Upper lobe of left lung (tissue), 6 donors: ENCODE measurements at regions not wholly inside any gene's neighbourhood (a gene's known extent, or its start where the extent isn't known, plus 50 kb on each side); places are given as distances from the start of the nearest gene placed in this dataset.
"Not testable (repeated sequence)": the region's sequence is repeated elsewhere in the genome, so short reads cannot be mapped to it uniquely, and the experiment has no call there.

ENCODE experiments used
- ATAC-seq, 2 donors: fragments of 200-7000 bp; cut with Tn5 transposase; one replicate each; pipeline ENCODE4 v1.9.1; 2022; ENCODE audit warnings: mild to moderate bottlenecking in 2 of 2, moderate library complexity in 2 of 2; ENCODE audit not compliant: low FRiP score in 2 of 2
- DNase-seq, 2 donors: peaks; one replicate each; pipeline ENCODE4 v3.0.0-alpha.2; 2019 to 2020
- H3K27ac ChIP-seq, 4 donors: fragments of 200-600 bp; sonication (generic); one replicate each; pipeline ENCODE4 v1.5.1; 2016 to 2019
- H3K27me3 ChIP-seq, 4 donors: fragments of 200-600 bp; sonication (generic); one replicate each; pipeline ENCODE4 v1.5.1; 2017 to 2019
- H3K36me3 ChIP-seq, 4 donors: fragments of 200-600 bp; sonication (generic); one replicate each; pipeline ENCODE4 v1.5.1; 2016 to 2019
- H3K4me1 ChIP-seq, 4 donors: fragments of 200-600 bp; sonication (generic); one replicate each; pipeline ENCODE4 v1.5.1; 2018 to 2019
- H3K4me3 ChIP-seq, 4 donors: fragments of 200-600 bp; sonication (generic); one replicate each; pipeline ENCODE4 v1.5.1; 2017 to 2019; ENCODE audit warnings: mild to moderate bottlenecking in 2 of 4, moderate library complexity in 1 of 4
- H3K9me3 ChIP-seq, 4 donors: fragments of 200-600 bp; sonication (generic); one replicate each; pipeline ENCODE4 v1.5.1; 2018 to 2019
- CTCF ChIP-seq, 6 experiments: fragments of 450-650 bp in 4 of 6; fragments of 200-600 bp in 2 of 6; sonication (generic) in 2 of 6; IDR thresholded peaks; one replicate each; pipeline ENCODE4 v1.5.1; 2016 to 2019; ENCODE audit warnings: antibody characterized with exemption in 6 of 6
- EP300 ChIP-seq, 4 donors: sonication (generic); formaldehyde crosslinking; IDR thresholded peaks; one replicate each; pipeline ENCODE4 v1.5.1; 2017; ENCODE audit warnings: antibody characterized with exemption in 4 of 4, control low read depth in 2 of 4
- POLR2A ChIP-seq, 4 donors: fragments of 450-650 bp; IDR thresholded peaks; one replicate each; pipeline ENCODE4 v1.5.1; 2016 to 2017; ENCODE audit warnings: antibody characterized with exemption in 4 of 4, mild to moderate bottlenecking in 2 of 4
- POLR2AphosphoS5 ChIP-seq, 2 donors: sonication (generic); formaldehyde crosslinking; IDR thresholded peaks; one replicate each; pipeline ENCODE4 v1.5.1; 2017; ENCODE audit warnings: antibody characterized with exemption in 2 of 2
- WGBS, 2 donors: methylation state at CpG; one replicate each; pipeline ENCODE4 v1.1.5; 2017 to 2018; 5-methylcytosine and 5-hydroxymethylcytosine counted together
- donor health status: DM: no; HTN: no; CAD: no; lungs with moderate emphysema.
- donor health status: DM: no; HTN: yes; CAD: no; lungs with severe emphysema.

- 50 to 53% methylated on average over 10 of the region's 10 CpGs for WGBS, 2 donors
- no peak for TF ChIP-seq CTCF (IDR thresholded peaks at IDR 0.05)
- TF ChIP-seq POLR2A (IDR thresholded peaks at IDR 0.05), result no peak
- peak in 1 of 4 donors; percentile 19 for TF ChIP-seq EP300 (IDR thresholded peaks at IDR 0.05)
- peak in 1 of 2 donors; percentile 20 for TF ChIP-seq POLR2AphosphoS5 (IDR thresholded peaks at IDR 0.05)
- H3K27me3 ChIP-seq, result no peaks in the 10 kb centered on the region
- ATAC-seq (peak; percentile 69 to 80), DNase-seq (peak in 1 of 2 donors; percentile 82)
- H3K27ac ChIP-seq, result no peak overlapping the region
- no peaks in the 10 kb centered on the region for H3K9me3 ChIP-seq
- H3K4me1 ChIP-seq, result peaks cover 3 to 12% (median 11%) of the 10 kb centered on the region in 4 donors
- no peaks in the 10 kb centered on the region for H3K36me3 ChIP-seq
- no peak overlapping the region for H3K4me3 ChIP-seq
Measured at GRCh38 chr10:118958984-118959925, 70.3 kb upstream of the NANOS1 start.

GRCh38 chr10:118960157-118961090 lies 69.1 kb upstream of the NANOS1 start:
- no peaks in the 10 kb centered on the region for H3K9me3 ChIP-seq
- DNase-seq (peak in 1 of 2 donors; percentile 61), ATAC-seq (peak in 1 of 2 donors; percentile 25)
- H3K27me3 ChIP-seq, result no peaks in the 10 kb centered on the region
- peaks cover 3 to 12% (median 11%) of the 10 kb centered on the region in 4 donors for H3K4me1 ChIP-seq
- WGBS, 2 donors, result 81 to 83% methylated on average over 9 to 17 of the region's 17 CpGs
- H3K27ac ChIP-seq, result no peak overlapping the region
- H3K36me3 ChIP-seq, result no peaks in the 10 kb centered on the region
- no peak overlapping the region for H3K4me3 ChIP-seq
- TF ChIP-seq EP300 (IDR thresholded peaks at IDR 0.05), result no peak
- TF ChIP-seq POLR2A (IDR thresholded peaks at IDR 0.05), result no peak
- no peak for TF ChIP-seq CTCF (IDR thresholded peaks at IDR 0.05)
- TF ChIP-seq POLR2AphosphoS5 (IDR thresholded peaks at IDR 0.05), result no peak

GRCh38 chr10:118961436-118961835 lies 68.1 kb upstream of the NANOS1 start:
- no peak for TF ChIP-seq POLR2AphosphoS5 (IDR thresholded peaks at IDR 0.05)
- no peak for TF ChIP-seq CTCF (IDR thresholded peaks at IDR 0.05)
- TF ChIP-seq POLR2A (IDR thresholded peaks at IDR 0.05), result no peak
- no peak for TF ChIP-seq EP300 (IDR thresholded peaks at IDR 0.05)
- ATAC-seq, result no peak
- WGBS, 2 donors, result 62 to 68% methylated on average over 7 of the region's 7 CpGs

GRCh38 chr10:118962331-118962868 lies 67.1 kb upstream of the NANOS1 start:
- not testable (repeated sequence) for H3K36me3 ChIP-seq, ATAC-seq, H3K4me3 ChIP-seq, H3K9me3 ChIP-seq, H3K27me3 ChIP-seq, DNase-seq, H3K27ac ChIP-seq
- WGBS, 2 donors, result 66 to 74% methylated on average over 7 of the region's 7 CpGs
- H3K4me1 ChIP-seq, result peaks cover 3 to 12% (median 11%) of the 10 kb centered on the region in 4 donors

More at GRCh38 chr10:118961436-118961835, 68.1 kb upstream of the NANOS1 start:
- Histone ChIP-seq H3K27me3 (no peaks in the 10 kb centered on the region), H3K4me3 (no peak overlapping the region), H3K36me3 (no peaks in the 10 kb centered on the region), H3K9me3 (no peaks in the 10 kb centered on the region), H3K27ac (no peak overlapping the region), H3K4me1 (peaks cover 3 to 12% (median 11%) of the 10 kb centered on the region in 4 donors)
- no peak for DNase-seq
